DMS79 (cell line): ENCODE measurements at regions not wholly inside any gene's neighbourhood (a gene's known extent, or its start where the extent isn't known, plus 50 kb on each side); places are given as distances from the start of the nearest gene placed in this dataset.
"Not testable (repeated sequence)": the region's sequence is repeated elsewhere in the genome, so short reads cannot be mapped to it uniquely, and the experiment has no call there.

Experiments used
- DNase-seq: peaks from one replicate; lab custom pipeline; 2025; lab: John Stamatoyannopoulos, UW

DNA sequence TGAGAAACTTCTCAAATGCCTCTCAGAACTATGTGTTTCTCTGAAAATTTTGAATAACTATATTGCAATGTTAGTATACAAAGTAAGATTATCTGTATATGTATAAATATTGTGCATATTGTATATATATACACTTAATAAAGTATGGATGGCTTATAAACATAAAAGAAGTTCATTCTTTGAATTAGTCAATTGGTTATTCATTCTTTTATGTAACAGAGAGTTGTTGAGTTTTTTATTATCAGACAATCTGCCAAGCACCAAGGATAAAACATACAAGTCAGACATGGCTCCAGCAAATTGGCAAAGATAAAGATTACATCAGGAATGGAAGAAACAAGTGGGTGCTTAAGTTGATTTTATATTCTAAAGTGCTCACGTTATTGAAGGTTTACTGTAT, 289.1 kb upstream of the EYS start:
- no peak for DNase-seq

DNA sequence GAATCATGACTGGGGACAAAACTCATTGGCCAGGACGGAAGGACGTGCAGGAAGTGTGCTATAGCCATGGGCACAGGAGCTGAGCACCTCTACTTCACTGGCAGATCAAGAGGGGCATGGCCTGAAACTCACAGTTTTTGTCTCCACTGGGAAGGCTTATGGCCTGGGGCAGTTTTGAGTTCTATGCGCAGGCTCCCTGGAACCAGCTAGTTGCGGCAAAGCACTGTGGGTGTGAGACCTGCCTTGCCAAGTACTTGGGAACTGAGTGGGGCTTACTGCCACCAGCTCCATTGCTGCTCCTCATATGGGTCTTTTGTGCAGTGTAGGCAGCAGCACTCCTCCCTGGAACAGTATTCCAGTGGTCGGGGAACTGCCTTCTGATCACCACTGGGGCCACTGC, 282.6 kb upstream of the EYS start:
- no peak for DNase-seq

GRCh38 chr6:65988006-65988405, 281.0 kb upstream of the EYS start:
- DNase-seq, result no peak

DNA sequence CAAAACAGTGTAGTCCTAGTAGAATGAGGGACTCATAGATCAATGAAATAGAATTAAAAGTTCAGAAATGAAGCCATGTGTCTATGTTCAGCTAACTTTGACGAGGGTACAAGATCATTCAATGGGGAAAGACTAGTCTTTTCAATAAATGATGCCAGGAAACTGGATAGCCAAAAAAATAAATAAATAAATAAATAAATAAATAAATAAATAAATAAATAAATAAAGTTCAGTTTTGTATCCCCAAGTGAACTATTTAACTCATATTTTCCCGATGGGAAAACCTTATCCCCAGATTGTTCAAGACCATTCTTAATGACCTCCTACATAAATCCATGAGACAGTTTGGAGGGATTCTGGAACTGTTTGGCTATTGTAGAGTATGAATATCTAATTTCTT, 277.1 kb upstream of the EYS start:
- DNase-seq, result no peak

DNA sequence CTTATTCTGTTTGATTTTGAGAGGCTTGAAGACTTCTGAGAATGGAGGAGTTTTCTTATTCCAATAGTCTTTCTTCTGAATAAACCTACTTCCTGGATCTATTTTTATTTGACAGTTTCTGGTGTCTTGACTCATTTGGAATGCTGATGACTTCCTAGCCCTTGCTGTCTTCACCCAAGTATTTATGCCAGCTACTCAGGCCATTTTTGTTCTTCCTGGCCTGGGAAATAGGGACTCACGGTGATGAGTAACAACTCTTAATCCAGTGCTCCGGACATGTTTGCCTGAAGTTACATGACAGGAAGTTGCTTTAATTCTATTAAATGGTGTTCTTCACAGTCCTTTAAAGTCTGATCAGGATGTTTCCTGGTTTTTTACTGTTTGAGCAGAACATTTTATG, 272.1 kb upstream of the EYS start:
- DNase-seq, result no peak

GRCh38 chr6:65971252-65971651, 264.2 kb upstream of the EYS start:
- not testable (repeated sequence) for DNase-seq

- no peak for DNase-seq
Measured at GRCh38 chr6:65964261-65964660, 257.2 kb upstream of the EYS start.

GRCh38 chr6:65955034-65955433, 248.0 kb upstream of the EYS start:
- no peak for DNase-seq

GRCh38 chr6:65948062-65948461, 241.0 kb upstream of the EYS start:
- DNase-seq, result no peak

GRCh38 chr6:65943548-65943947, 236.5 kb upstream of the EYS start:
- DNase-seq, result no peak

DNA sequence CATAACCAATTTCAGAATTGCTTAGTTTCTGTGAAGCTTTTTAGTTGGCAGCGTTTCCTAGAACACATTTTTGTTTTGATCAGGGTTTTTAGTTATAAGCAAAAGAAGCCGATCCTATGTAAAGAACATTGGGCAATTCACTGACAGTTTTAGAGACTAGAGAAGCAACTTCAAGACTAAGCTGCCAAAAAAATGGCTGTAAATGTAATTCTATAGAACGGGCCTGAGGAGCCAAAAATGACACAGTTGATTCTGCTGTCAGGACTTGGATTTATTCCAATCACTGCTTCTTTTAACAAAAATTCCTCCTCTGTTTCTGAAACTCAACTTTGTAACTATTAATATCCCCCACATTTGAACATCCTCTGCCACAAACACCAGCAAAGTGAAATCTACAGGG, 236.0 kb upstream of the EYS start:
- no peak for DNase-seq

- DNase-seq, result no peak
Measured at GRCh38 chr6:65938000-65938399, 231.0 kb upstream of the EYS start.

GRCh38 chr6:65935412-65935811, 228.4 kb upstream of the EYS start:
- no peak for DNase-seq

- no peak for DNase-seq
Measured at GRCh38 chr6:65933390-65933789, 226.4 kb upstream of the EYS start.

DNA sequence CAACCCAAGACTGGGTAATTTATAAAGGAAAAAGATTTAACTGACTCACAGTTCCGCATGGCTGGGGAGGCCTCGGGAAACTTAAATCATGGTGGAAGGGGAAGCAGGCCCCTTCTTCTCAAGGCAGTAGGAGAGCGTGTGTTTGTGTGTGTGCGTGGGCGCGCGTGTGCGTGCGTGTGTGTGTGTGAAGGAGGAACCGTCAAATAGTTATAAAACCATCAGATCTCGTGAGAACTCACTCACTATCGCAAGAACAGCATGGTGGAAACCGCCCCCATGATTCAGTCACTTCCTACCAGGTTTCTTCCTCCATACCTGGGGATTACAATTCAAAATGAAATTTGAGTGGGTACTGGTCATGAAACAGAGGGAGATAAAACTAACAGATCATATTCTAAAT, 220.1 kb upstream of the EYS start:
- no peak for DNase-seq

- DNase-seq, result no peak
Measured at GRCh38 chr6:65924411-65924810, 217.4 kb upstream of the EYS start.

GRCh38 chr6:65922049-65922448, 215.0 kb upstream of the EYS start:
- no peak for DNase-seq

- no peak for DNase-seq
Measured at GRCh38 chr6:65908065-65908464, 201.0 kb upstream of the EYS start.

DNA sequence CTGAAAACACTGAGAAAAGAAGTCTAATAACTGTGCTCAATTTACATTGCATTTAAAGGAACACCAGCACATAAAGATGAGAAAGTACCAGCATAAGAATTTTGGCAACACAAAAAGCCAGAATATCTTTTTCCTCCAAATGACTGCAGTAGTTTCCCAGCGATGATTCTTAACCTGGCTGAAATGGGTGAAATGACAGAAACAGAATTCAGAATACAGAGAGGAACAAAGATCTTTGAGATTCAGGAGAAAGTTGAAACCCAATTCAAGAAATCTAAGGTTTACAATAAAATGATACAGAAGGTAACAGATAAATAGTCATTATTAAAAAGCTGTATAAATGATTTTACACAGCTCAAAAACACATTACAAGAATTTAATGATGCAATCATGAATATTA, 197.0 kb upstream of the EYS start:
- DNase-seq, result no peak

DNA sequence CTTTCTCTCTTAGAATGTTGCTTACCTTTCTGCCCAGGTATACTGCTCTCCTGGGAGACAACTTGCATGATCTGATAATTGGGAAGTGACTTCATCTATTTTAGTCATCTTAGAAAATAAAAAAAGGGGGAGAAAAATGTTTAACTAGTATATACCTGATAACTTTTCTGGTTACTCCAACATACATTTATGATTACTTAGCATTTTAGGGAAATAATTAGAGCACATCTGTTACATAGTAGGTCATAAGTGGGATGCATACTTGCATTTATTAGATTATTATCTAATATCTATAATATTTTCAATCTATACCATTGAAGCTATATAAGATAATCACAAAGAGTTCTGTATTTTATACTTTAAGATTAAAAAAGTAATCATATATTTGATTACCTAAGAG, 193.9 kb upstream of the EYS start:
- DNase-seq, result no peak

DNA sequence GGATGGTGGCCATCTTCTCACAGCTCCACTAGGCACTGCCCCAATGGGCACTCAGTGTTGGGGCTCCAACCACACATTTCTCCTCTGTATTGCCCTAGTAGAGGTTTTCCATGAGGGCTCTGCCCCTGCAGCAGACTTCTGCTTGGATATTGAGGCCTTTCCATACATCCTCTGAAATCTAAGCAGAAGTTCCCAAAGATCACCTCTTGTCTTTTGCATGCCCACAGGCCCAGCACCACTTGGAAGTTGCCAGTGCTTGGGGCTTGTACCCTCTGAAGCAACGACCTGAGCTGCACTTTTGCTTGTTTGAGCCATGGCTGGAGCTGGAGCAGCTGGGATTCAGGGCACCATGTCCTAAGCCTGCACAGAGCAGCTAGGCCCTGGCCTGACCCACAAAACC, 189.1 kb upstream of the EYS start:
- no peak for DNase-seq

DNA sequence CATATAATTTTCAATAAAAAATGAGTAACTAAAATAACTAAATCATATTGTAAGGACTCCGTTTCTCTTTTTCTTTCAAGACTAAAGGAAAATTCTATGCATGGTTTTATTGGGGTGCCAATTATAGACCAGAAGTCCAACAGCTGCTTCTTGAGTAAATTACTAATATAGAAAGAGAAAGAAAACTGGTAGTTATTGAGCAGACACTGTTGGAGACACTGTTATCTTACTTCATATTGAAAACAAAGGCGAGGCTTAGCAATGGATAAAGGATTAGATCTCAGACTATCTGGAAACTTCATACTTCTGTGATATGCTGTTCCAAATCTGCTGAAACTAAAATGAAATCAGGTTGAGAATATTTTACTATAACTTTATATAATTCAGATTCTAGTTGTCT, 169.6 kb upstream of the EYS start:
- no peak for DNase-seq

GRCh38 chr6:65852369-65852852, 145.4 kb upstream of the EYS start:
- DNase-seq, result no peak

- no peak for DNase-seq
Measured at GRCh38 chr6:65830151-65830550, 123.1 kb upstream of the EYS start.

- DNase-seq, result no peak
Measured at GRCh38 chr6:65819152-65819551, 112.1 kb upstream of the EYS start.
